Suprapubic skin (tissue), 4 donors: ENCODE measurements at regions not wholly inside any gene's neighbourhood (a gene's known extent, or its start where the extent isn't known, plus 50 kb on each side); places are given as distances from the start of the nearest gene placed in this dataset.

Experiments used
- EP300 ChIP-seq: sonication (generic); formaldehyde crosslinking; IDR thresholded peaks from one replicate; pipeline ENCODE4 v1.6.1; 2017; ENCODE audit warnings: antibody characterized with exemption
- POLR2A ChIP-seq, 2 donors: fragments of 450-650 bp; IDR thresholded peaks; one replicate each; pipeline ENCODE4 v1.6.1; 2017; ENCODE audit warnings: antibody characterized with exemption in 2 of 2, mild to moderate bottlenecking in 2 of 2, moderate library complexity in 2 of 2
- POLR2AphosphoS5 ChIP-seq, 3 donors: sonication (generic); formaldehyde crosslinking; IDR thresholded peaks; one replicate each; pipeline ENCODE4 v1.6.1; 2017; ENCODE audit warnings: antibody characterized with exemption in 3 of 3
- TF ChIP-seq, protein P1 (sequence below), 2 donors: fragments of 200-600 bp in 1 of 2; fragments of 450-650 bp in 1 of 2; sonication (generic) in 1 of 2; IDR thresholded peaks; one replicate each; pipeline ENCODE4 v1.5.1; 2016 to 2019; ENCODE audit warnings: antibody characterized with exemption in 2 of 2, mild to moderate bottlenecking in 1 of 2, moderate library complexity in 1 of 2

DNA sequence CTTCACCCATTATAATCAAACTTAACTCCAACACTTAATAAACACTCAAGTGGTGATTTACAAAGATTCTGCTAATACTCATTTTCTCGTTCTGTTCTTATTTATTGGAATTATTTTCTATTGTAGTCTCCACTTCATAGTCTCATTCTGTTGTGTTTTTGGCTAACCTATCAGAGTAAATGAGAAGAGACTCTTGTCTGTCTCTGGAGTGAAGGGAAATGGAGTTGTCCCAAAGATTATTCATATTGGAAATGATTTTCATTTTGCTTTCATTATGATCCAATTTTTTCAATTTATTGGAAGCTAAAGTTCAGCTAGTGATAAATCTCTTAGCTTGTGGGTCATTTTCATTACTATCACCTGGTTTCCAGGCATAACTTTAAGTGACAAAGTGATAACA, 454.9 kb upstream of the JAG1 start:
- TF ChIP-seq EP300 (no peak), POLR2A (IDR thresholded peaks at IDR 0.05) (no peak), POLR2AphosphoS5 (IDR thresholded peaks at IDR 0.05) (no peak)
- TF ChIP-seq, protein P1, sequence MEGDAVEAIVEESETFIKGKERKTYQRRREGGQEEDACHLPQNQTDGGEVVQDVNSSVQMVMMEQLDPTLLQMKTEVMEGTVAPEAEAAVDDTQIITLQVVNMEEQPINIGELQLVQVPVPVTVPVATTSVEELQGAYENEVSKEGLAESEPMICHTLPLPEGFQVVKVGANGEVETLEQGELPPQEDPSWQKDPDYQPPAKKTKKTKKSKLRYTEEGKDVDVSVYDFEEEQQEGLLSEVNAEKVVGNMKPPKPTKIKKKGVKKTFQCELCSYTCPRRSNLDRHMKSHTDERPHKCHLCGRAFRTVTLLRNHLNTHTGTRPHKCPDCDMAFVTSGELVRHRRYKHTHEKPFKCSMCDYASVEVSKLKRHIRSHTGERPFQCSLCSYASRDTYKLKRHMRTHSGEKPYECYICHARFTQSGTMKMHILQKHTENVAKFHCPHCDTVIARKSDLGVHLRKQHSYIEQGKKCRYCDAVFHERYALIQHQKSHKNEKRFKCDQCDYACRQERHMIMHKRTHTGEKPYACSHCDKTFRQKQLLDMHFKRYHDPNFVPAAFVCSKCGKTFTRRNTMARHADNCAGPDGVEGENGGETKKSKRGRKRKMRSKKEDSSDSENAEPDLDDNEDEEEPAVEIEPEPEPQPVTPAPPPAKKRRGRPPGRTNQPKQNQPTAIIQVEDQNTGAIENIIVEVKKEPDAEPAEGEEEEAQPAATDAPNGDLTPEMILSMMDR (IDR thresholded peaks at IDR 0.05) = no peak
